Vagina (tissue), 2 donors: ENCODE measurements at regions not wholly inside any gene's neighbourhood (a gene's known extent, or its start where the extent isn't known, plus 50 kb on each side); places are given as distances from the start of the nearest gene placed in this dataset.

Experiments
- DNase-seq, 2 donors: peaks; one replicate each; pipeline ENCODE4 v3.0.0-alpha.2; 2017; ENCODE audit errors: extremely low spot score in 2 of 2
- H3K27ac ChIP-seq: fragments of 200-600 bp; sonication (generic); one replicate; pipeline ENCODE4 v1.5.1; 2019
- H3K27me3 ChIP-seq: fragments of 200-600 bp; sonication (generic); one replicate; pipeline ENCODE4 v1.5.1; 2019
- H3K36me3 ChIP-seq, 2 donors: fragments of 200-600 bp; sonication (generic); one replicate each; pipeline ENCODE4 v1.5.1; 2017 to 2019
- H3K4me1 ChIP-seq: fragments of 200-600 bp; sonication (generic); one replicate; pipeline ENCODE4 v1.5.1; 2019
- H3K4me3 ChIP-seq, 2 donors: fragments of 200-600 bp; sonication (generic); 1 replicate in 1 of 2; 2 replicates in 1 of 2; pipeline ENCODE4 v1.5.1; 2016 to 2019
- H3K9me3 ChIP-seq: fragments of 200-600 bp; sonication (generic); one replicate; pipeline ENCODE4 v1.5.1; 2019
- POLR2A ChIP-seq, 2 donors: fragments of 450-650 bp; IDR thresholded peaks; one replicate each; pipeline ENCODE4 v1.6.1; 2017; ENCODE audit warnings: antibody characterized with exemption in 2 of 2, mild to moderate bottlenecking in 2 of 2, moderate library complexity in 2 of 2
- POLR2AphosphoS5 ChIP-seq, 2 donors: sonication (generic); formaldehyde crosslinking; IDR thresholded peaks; one replicate each; pipeline ENCODE4 v1.9.0; 2017; ENCODE audit warnings: antibody characterized with exemption in 2 of 2, mild to moderate bottlenecking in 2 of 2, low read depth in 1 of 2; ENCODE audit not compliant: insufficient read depth in 1 of 2
- intact Hi-C: fragments of 100-400 bp; cut with DNase I; formaldehyde crosslinking; loops from one replicate; pipeline ENCODE4 v1.15.1; 2023
- TF ChIP-seq, protein P1 (sequence below), 3 experiments: fragments of 450-650 bp in 2 of 3; fragments of 200-600 bp in 1 of 3; sonication (generic) in 1 of 3; IDR thresholded peaks; one replicate each; pipeline ENCODE4 v1.5.1; 2017 to 2019; ENCODE audit warnings: antibody characterized with exemption in 3 of 3, mild to moderate bottlenecking in 2 of 3, moderate library complexity in 2 of 3

DNA sequence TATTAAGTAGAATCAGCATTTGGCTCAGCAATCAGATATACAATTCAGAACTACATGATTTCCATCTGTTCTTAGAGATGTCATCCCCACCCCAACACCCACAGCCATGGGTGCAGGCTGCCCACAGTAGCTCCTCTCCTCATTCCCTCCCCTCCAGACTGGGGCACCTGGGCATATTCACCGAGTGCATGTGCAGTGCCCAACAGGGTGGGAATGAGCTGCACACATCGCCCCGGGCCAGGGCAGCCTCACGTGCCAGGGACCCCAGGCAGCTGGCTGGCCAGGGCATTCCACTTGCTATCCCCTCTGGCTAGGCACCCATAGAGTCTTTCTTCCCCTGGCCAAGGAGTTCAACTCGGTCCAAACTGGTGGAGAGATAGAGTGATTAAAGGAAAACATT lies 461.9 kb upstream of the NUDT12 start:
- no peaks in the 10 kb centered on the region for H3K9me3 ChIP-seq
- H3K27me3 ChIP-seq = no peaks in the 10 kb centered on the region
- TF ChIP-seq POLR2A (IDR thresholded peaks at IDR 0.05) (no peak), POLR2AphosphoS5 (IDR thresholded peaks at IDR 0.05; ENCODE audit: insufficient read depth in 1 of 2, low read depth in 1 of 2) (no peak)
- TF ChIP-seq, protein P1, sequence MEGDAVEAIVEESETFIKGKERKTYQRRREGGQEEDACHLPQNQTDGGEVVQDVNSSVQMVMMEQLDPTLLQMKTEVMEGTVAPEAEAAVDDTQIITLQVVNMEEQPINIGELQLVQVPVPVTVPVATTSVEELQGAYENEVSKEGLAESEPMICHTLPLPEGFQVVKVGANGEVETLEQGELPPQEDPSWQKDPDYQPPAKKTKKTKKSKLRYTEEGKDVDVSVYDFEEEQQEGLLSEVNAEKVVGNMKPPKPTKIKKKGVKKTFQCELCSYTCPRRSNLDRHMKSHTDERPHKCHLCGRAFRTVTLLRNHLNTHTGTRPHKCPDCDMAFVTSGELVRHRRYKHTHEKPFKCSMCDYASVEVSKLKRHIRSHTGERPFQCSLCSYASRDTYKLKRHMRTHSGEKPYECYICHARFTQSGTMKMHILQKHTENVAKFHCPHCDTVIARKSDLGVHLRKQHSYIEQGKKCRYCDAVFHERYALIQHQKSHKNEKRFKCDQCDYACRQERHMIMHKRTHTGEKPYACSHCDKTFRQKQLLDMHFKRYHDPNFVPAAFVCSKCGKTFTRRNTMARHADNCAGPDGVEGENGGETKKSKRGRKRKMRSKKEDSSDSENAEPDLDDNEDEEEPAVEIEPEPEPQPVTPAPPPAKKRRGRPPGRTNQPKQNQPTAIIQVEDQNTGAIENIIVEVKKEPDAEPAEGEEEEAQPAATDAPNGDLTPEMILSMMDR (IDR thresholded peaks at IDR 0.05) = no peak
- H3K36me3 ChIP-seq = no peaks in the 10 kb centered on the region
- no peak for DNase-seq
- H3K27ac ChIP-seq = no peak overlapping the region
- H3K4me3 ChIP-seq = no peak overlapping the region
- H3K4me1 ChIP-seq = no peaks in the 10 kb centered on the region
- intact Hi-C loops = no loop called here

DNA sequence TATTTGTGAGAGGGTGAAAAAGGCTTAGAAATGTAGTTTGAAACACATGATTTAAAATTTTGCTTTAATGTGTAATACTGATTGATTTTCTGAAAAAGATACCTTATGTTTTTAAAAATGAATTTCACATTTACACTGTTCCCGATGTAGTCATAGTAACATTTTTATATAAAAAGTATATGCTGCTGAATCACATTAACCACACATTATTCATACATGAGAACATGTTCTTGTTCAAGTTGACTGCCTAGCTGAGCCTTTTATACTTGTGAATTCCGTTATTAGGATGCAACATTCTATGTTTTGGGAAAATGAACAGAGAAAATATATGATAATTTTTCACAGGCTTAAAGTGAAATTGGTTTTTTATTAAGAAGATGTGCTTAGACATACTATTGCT lies 461.1 kb upstream of the NUDT12 start:
- no peaks in the 10 kb centered on the region for H3K9me3 ChIP-seq
- no peak overlapping the region for H3K27ac ChIP-seq
- no peak for TF ChIP-seq POLR2AphosphoS5 (IDR thresholded peaks at IDR 0.05; ENCODE audit: insufficient read depth in 1 of 2, low read depth in 1 of 2)
- TF ChIP-seq POLR2A (IDR thresholded peaks at IDR 0.05) = no peak
- TF ChIP-seq, protein P1 (IDR thresholded peaks at IDR 0.05) = no peak
- H3K36me3 ChIP-seq = no peaks in the 10 kb centered on the region
- DNase-seq = no peak
- H3K27me3 ChIP-seq = no peaks in the 10 kb centered on the region
- H3K4me3 ChIP-seq = no peak overlapping the region
- intact Hi-C loops = no loop called here
- H3K4me1 ChIP-seq = no peaks in the 10 kb centered on the region

DNA sequence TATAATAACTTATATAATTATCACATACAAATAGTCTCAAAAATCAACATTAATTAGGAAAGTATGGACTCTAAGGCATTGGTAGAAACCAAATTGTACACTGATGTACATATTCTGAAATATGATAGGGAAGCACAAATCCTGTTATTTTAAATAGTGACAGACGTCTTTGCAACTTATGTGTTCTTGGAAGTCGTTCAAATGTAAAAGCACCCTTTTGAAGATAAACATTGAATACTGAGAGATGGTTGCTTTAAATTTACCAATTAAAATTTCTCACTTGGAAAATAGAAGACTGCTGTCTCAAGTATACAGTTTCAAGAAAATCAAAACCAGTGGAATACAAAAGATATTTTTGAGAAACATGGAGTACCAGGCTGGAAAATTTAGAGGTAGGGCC lies 457.4 kb upstream of the NUDT12 start:
- DNase-seq = no peak
- Histone ChIP-seq H3K9me3 (no peaks in the 10 kb centered on the region), H3K36me3 (no peaks in the 10 kb centered on the region), H3K4me1 (no peaks in the 10 kb centered on the region), H3K27ac (no peak overlapping the region), H3K4me3 (no peak overlapping the region), H3K27me3 (no peaks in the 10 kb centered on the region)
- intact Hi-C loops = no loop called here
- no peak for TF ChIP-seq POLR2A (IDR thresholded peaks at IDR 0.05)

DNA sequence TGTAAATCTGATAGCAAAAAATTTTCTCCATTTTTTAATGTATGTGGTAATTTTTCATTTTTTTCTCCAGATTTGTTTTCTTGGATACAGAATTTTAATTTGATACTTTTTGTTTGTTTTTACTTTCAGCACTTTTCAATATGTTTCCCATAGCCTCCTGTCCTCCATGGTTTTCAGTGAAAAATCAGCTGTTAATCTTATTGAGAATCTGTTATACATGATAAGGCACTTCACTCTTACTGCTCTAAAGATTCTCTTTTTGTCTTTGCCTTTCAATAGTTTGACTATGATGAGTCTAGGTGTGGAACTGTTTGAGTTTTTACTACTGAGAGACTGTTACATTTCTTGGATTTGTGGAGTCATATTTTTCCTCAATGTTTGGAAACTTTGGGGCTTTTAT lies 455.7 kb upstream of the NUDT12 start:
- no peak for DNase-seq
- no peak overlapping the region for H3K4me3 ChIP-seq
- H3K4me1 ChIP-seq = no peaks in the 10 kb centered on the region
- intact Hi-C loops = no loop called here
- TF ChIP-seq, protein P1 (IDR thresholded peaks at IDR 0.05) = no peak
- TF ChIP-seq POLR2A (IDR thresholded peaks at IDR 0.05) (no peak), POLR2AphosphoS5 (IDR thresholded peaks at IDR 0.05; ENCODE audit: insufficient read depth in 1 of 2, low read depth in 1 of 2) (no peak)
- no peaks in the 10 kb centered on the region for H3K9me3 ChIP-seq
- H3K36me3 ChIP-seq = no peaks in the 10 kb centered on the region
- no peaks in the 10 kb centered on the region for H3K27me3 ChIP-seq
- H3K27ac ChIP-seq = no peak overlapping the region

DNA sequence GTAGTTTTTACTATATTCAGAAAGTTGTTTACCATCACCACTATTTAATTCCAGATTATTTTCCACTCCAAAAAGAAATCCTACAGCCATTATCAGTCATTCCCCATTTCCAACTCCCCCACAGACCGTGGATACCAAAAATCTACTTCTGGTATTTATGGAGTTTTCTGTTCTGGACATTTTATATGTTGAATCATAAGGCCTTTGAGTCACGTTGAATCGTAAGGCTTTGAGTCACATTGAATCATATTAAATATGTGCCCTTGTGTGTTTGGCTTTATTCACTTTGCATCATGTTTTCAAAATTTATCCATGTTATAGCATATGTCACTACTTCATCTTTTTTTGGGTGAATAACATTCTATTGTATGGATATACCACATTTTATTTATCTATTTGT lies 454.1 kb upstream of the NUDT12 start:
- Histone ChIP-seq H3K4me1 (no peaks in the 10 kb centered on the region), H3K4me3 (no peak overlapping the region)

More for the DNA sequence above, 454.1 kb upstream of the NUDT12 start:
- no peak for DNase-seq
- Histone ChIP-seq H3K27me3 (no peaks in the 10 kb centered on the region), H3K27ac (no peak overlapping the region), H3K36me3 (no peaks in the 10 kb centered on the region), H3K9me3 (no peaks in the 10 kb centered on the region)
- TF ChIP-seq POLR2A (IDR thresholded peaks at IDR 0.05) = no peak
- TF ChIP-seq POLR2AphosphoS5 (IDR thresholded peaks at IDR 0.05; ENCODE audit: insufficient read depth in 1 of 2, low read depth in 1 of 2) = no peak
- TF ChIP-seq, protein P1 (IDR thresholded peaks at IDR 0.05) = no peak
- intact Hi-C loops = no loop called here
